A549 (cell line): ENCODE measurements at regions not wholly inside any gene's neighbourhood (a gene's known extent, or its start where the extent isn't known, plus 50 kb on each side); places are given as distances from the start of the nearest gene placed in this dataset.

Experiments used
- ATAC-seq, 2 experiments: fragments of 200-7000 bp in 1 of 2; fragments of >200 bp in 1 of 2; cut with Nextera tagmentation in 1 of 2; cut with Tn5 transposase in 1 of 2; 3 replicates each; pipeline versions ENCODE4 v1.8.0 to v1.9.1; 2018 to 2020; ENCODE audit warnings: mild to moderate bottlenecking in 1 of 2, moderate library complexity in 1 of 2
- CTCF ChIA-PET: fragments of 300-600 bp; sonication (Branson Sonifier 250); formaldehyde crosslinking; extraction: SDS; loops from one replicate; lab custom pipeline; 2021; ENCODE audit warnings: antibody characterized with exemption, inconsistent platforms; lab: Yijun Ruan, JAX
- POLR2A ChIA-PET: fragments of 350-600 bp; formaldehyde crosslinking; extraction: SDS; loops from one replicate; lab custom pipeline; 2021; ENCODE audit warnings: antibody characterized with exemption, inconsistent platforms; lab: Yijun Ruan, JAX
- DNase-seq, 2 experiments: peaks; one replicate each; pipeline versions ENCODE4 v3.0.0 to v3.0.0-alpha.2; 2011 to 2016; ENCODE audit warnings: low read depth in 1 of 2, low spot score in 1 of 2
- FAIRE-seq: peaks from 2 replicates; lab custom pipeline; 2011; peaks lifted over from hg19 to GRCh38; lab: Jason Lieb, UNC
- H3K27ac ChIP-seq, 2 experiments: fragments of >200 bp; sonication (Bioruptor Twin); formaldehyde crosslinking; 3 replicates each; pipeline ENCODE4 v1.5.1; 2016 to 2017
- H3K4me1 ChIP-seq: fragments of >200 bp; sonication (Bioruptor Twin); formaldehyde crosslinking; 3 replicates; pipeline ENCODE4 v1.6.1; 2016
- H3K4me2 ChIP-seq: fragments of >200 bp; sonication (Bioruptor Twin); formaldehyde crosslinking; 3 replicates; pipeline ENCODE4 v1.6.1; 2016
- H3K4me3 ChIP-seq: fragments of >200 bp; sonication (Bioruptor Twin); formaldehyde crosslinking; 3 replicates; pipeline ENCODE4 v1.5.1; 2016
- H3K9me3 ChIP-seq: fragments of >200 bp; sonication (Bioruptor Twin); formaldehyde crosslinking; 3 replicates; pipeline ENCODE4 v1.6.1; 2016
- CBX2 ChIP-seq: fragments of 200-600 bp; sonication (generic); IDR thresholded peaks from 2 replicates; pipeline ENCODE4 v1.6.1; 2016; ENCODE audit warnings: low read depth, mild to moderate bottlenecking, borderline replicate concordance
- ELK1 ChIP-seq: fragments of 150-350 bp; IDR thresholded peaks from 2 replicates; pipeline ENCODE4 v1.6.1; 2014; ENCODE audit warnings: low read depth, mild to moderate bottlenecking, low read length
- EP300 ChIP-seq, 2 experiments: fragments of >200 bp; sonication (Bioruptor Twin); formaldehyde crosslinking; IDR thresholded peaks; 2 replicates in 1 of 2; 3 replicates in 1 of 2; pipeline ENCODE4 v1.6.1; 2016 to 2017
- FOSB ChIP-seq: fragments of 250-450 bp; sonication (Bioruptor Pico); IDR thresholded peaks from 2 replicates; pipeline ENCODE4 v1.5.0; 2020; ENCODE audit warnings: mild to moderate bottlenecking, moderate library complexity
- HDAC2 ChIP-seq: fragments of 200-600 bp; sonication (generic); IDR thresholded peaks from 2 replicates; pipeline ENCODE4 v1.6.1; 2016
- HES2 ChIP-seq: fragments of >200 bp; sonication (Bioruptor Twin); formaldehyde crosslinking; IDR thresholded peaks from 2 replicates; pipeline ENCODE4 v1.6.1; 2016
- HOXA7 ChIP-seq: fragments of 250-450 bp; sonication (Bioruptor Pico); IDR thresholded peaks from 2 replicates; pipeline ENCODE4 v1.5.0; 2020; ENCODE audit warnings: mild to moderate bottlenecking, moderate library complexity
- JUN ChIP-seq, 2 experiments: fragments of >200 bp; sonication (Bioruptor Twin); formaldehyde crosslinking; IDR thresholded peaks; 2 replicates in 1 of 2; 3 replicates in 1 of 2; pipeline ENCODE4 v1.6.1; 2016 to 2017
- KDM5A ChIP-seq: fragments of 200-600 bp; sonication (generic); IDR thresholded peaks from 2 replicates; pipeline ENCODE4 v1.6.1; 2016; ENCODE audit warnings: antibody characterized with exemption, mild to moderate bottlenecking
- MAFK ChIP-seq: fragments of 450-650 bp; IDR thresholded peaks from 2 replicates; pipeline ENCODE4 v1.6.1; 2014; ENCODE audit not compliant: partially characterized antibody
- MAX ChIP-seq: IDR thresholded peaks from 2 replicates; pipeline ENCODE4 v1.6.1; 2012
- MAZ ChIP-seq: fragments of 150-350 bp; IDR thresholded peaks from 2 replicates; pipeline ENCODE4 v1.6.1; 2014; ENCODE audit warnings: antibody characterized with exemption, low read depth, low read length, borderline replicate concordance
- NFE2L2 ChIP-seq: fragments of 150-350 bp; conservative IDR thresholded peaks from 2 replicates; pipeline ENCODE4 v1.6.1; 2014; ENCODE audit warnings: low read length
- NPAS2 ChIP-seq: fragments of 250-450 bp; sonication (Bioruptor Pico); IDR thresholded peaks from 2 replicates; pipeline ENCODE4 v1.8.0; 2022; ENCODE audit warnings: mild to moderate bottlenecking, moderate library complexity, borderline replicate concordance
- PBX3 ChIP-seq: IDR thresholded peaks from 2 replicates; pipeline ENCODE4 v1.6.1; 2012
- RAD21 ChIP-seq, 2 experiments: fragments of >200 bp in 1 of 2; sonication (Bioruptor Twin) in 1 of 2; formaldehyde crosslinking in 1 of 2; IDR thresholded peaks in 1 of 2; conservative IDR thresholded peaks in 1 of 2; 2 replicates in 1 of 2; 3 replicates in 1 of 2; pipeline ENCODE4 v1.6.1; 2012 to 2018; ENCODE audit warnings: inconsistent platforms in 1 of 2
- REST ChIP-seq: fragments of 200-600 bp; sonication (generic); IDR thresholded peaks from 2 replicates; pipeline ENCODE4 v1.6.1; 2016; ENCODE audit warnings: antibody characterized with exemption, mild to moderate bottlenecking, moderate library complexity
- ZFP36 ChIP-seq: fragments of 450-650 bp; IDR thresholded peaks from 2 replicates; pipeline ENCODE4 v1.6.1; 2014; ENCODE audit warnings: borderline replicate concordance; ENCODE audit not compliant: partially characterized antibody
- ZNF302 ChIP-seq: fragments of 250-450 bp; sonication (Bioruptor Pico); IDR thresholded peaks from 2 replicates; pipeline ENCODE4 v1.9.0; 2021; ENCODE audit warnings: inconsistent platforms, mild to moderate bottlenecking, moderate library complexity
- WGBS: methylation state at CpG from one replicate; pipeline ENCODE4 v1.1.6; 2017; ENCODE audit errors: missing lambda C conversion rate; 5-methylcytosine and 5-hydroxymethylcytosine counted together

- TF ChIP-seq JUN (IDR thresholded peaks at IDR 0.05) (no peak), EP300 (IDR thresholded peaks at IDR 0.05) (no peak), PBX3 (no peak), NFE2L2 (no peak), ELK1 (no peak), FOSB (CRISPR knock-in tag) (no peak), ZFP36 (no peak), KDM5A (no peak)
- DNase-seq (no peak), FAIRE-seq (no peak), ATAC-seq (no peak)
- H3K4me1 ChIP-seq: no peaks in the 10 kb centered on the region
- no peak overlapping the region for H3K4me3 ChIP-seq
- CTCF ChIA-PET: interaction anchor here (0.5 to 1.3 kb wide), 7 partner anchors 8 to 283 kb away, joined by 3 to 4 read pairs (median 3); no protein-coding TSS in a partner anchor
- no peak overlapping the region for H3K27ac ChIP-seq
- POLR2A ChIA-PET: no interaction called here
- H3K4me2 ChIP-seq: no peak overlapping the region
- 23% methylated on average over 2 of the region's 2 CpGs for WGBS
- no peaks in the 10 kb centered on the region for H3K9me3 ChIP-seq
Measured at GRCh38 chr5:38709678-38710306, 136.0 kb upstream of the OSMR start.

- no peak for ATAC-seq
- Histone ChIP-seq H3K4me3 (no peak overlapping the region), H3K4me1 (no peaks in the 10 kb centered on the region), H3K27ac (no peak overlapping the region), H3K9me3 (no peaks in the 10 kb centered on the region), H3K4me2 (no peak overlapping the region)
- DNase-seq: no peak
- 72% methylated on average over 2 of the region's 2 CpGs for WGBS
- CTCF ChIA-PET: interaction anchor here (0.6 to 1.3 kb wide), 5 partner anchors 26 to 269 kb away, joined by 3 to 4 read pairs (median 3); no protein-coding TSS in a partner anchor
- POLR2A ChIA-PET: no interaction called here
- no peak for TF ChIP-seq MAZ
- TF ChIP-seq MAFK: peak; percentile 13
- no peak for FAIRE-seq
Measured at GRCh38 chr5:38710627-38711026, 135.2 kb upstream of the OSMR start.

- CTCF ChIA-PET: interaction anchor here (1.6 to 2.3 kb wide), 2 partner anchors 97 to 270 kb away, joined by 8 to 10 read pairs; no protein-coding TSS in a partner anchor
Measured at GRCh38 chr5:38712391-38712790, 133.4 kb upstream of the OSMR start.

More at GRCh38 chr5:38712391-38712790, 133.4 kb upstream of the OSMR start:
- Histone ChIP-seq H3K27ac (no peak overlapping the region), H3K4me2 (no peak overlapping the region), H3K9me3 (no peaks in the 10 kb centered on the region), H3K4me1 (no peaks in the 10 kb centered on the region), H3K4me3 (no peak overlapping the region)
- FAIRE-seq (no peak), DNase-seq (no peak), ATAC-seq (no peak)
- 41% methylated on average over 3 of the region's 3 CpGs for WGBS
- TF ChIP-seq ZNF302 (no peak), HDAC2 (no peak), RAD21 (conservative IDR thresholded peaks at IDR 0.05 in 1 of 2, IDR thresholded peaks at IDR 0.05 in 1 of 2) (no peak), HES2 (no peak), HOXA7 (no peak), CBX2 (no peak), MAX (no peak), NPAS2 (CRISPR knock-in tag) (no peak), REST (no peak)
- POLR2A ChIA-PET: no interaction called here
